MG63 (cell line): ENCODE measurements at regions not wholly inside any gene's neighbourhood (a gene's known extent, or its start where the extent isn't known, plus 50 kb on each side); places are given as distances from the start of the nearest gene placed in this dataset.

Source experiments
- DNase-seq: peaks from one replicate; pipeline ENCODE4 v3.0.0-alpha.2; 2020
- H3K27me3 ChIP-seq: fragments of 250-450 bp; sonication (Bioruptor Pico); 2 replicates; pipeline ENCODE4 v1.5.1; 2020; ENCODE audit warnings: mild to moderate bottlenecking, moderate library complexity
- H3K36me3 ChIP-seq: fragments of 250-450 bp; sonication (Bioruptor Pico); 2 replicates; pipeline ENCODE4 v1.5.1; 2020; ENCODE audit warnings: mild to moderate bottlenecking, moderate library complexity
- H3K4me3 ChIP-seq: fragments of 250-450 bp; sonication (Bioruptor Pico); 2 replicates; pipeline ENCODE4 v1.5.1; 2020; ENCODE audit warnings: mild to moderate bottlenecking, moderate library complexity
- H3K9me3 ChIP-seq: fragments of 250-450 bp; sonication (Bioruptor Pico); 2 replicates; pipeline ENCODE4 v1.5.1; 2020; ENCODE audit warnings: mild to moderate bottlenecking, moderate library complexity

DNA sequence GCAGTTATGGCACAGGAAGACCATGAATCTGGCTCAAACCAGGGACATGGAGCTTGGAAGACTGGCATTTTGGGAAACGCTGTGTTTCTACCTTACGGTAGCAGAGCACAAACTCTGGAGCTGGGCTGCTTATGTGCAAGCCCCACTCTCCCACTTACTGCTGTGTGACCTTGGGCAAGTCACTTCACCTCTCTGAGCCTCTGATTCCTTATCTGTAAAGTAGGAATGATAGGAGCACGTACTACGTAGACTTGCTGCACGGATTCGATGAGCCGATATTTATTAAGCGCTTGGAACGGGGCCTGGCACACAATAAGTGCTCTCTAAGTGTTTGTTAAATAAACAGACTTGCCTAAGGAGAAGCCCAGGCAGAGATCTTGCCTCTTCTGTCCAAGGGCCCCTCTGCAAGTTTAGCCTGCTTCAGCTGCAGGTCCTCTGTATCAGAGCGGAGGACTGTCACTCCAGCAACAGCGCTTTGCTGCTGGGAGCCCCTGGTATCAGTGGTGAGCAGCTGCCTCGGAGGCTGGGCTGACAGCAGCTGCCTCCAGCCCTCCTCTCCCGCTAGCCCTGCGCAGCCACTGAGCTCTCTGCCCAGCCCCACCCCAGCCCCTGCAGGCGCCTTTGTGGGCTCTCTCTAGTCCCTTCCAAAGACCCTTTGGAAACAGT, 96.9 kb upstream of the ANO1 start:
- Histone ChIP-seq H3K9me3 (no peaks in the 10 kb centered on the region), H3K4me3 (no peak overlapping the region), H3K36me3 (no peaks in the 10 kb centered on the region), H3K27me3 (no peaks in the 10 kb centered on the region)
- no peak for DNase-seq

DNA sequence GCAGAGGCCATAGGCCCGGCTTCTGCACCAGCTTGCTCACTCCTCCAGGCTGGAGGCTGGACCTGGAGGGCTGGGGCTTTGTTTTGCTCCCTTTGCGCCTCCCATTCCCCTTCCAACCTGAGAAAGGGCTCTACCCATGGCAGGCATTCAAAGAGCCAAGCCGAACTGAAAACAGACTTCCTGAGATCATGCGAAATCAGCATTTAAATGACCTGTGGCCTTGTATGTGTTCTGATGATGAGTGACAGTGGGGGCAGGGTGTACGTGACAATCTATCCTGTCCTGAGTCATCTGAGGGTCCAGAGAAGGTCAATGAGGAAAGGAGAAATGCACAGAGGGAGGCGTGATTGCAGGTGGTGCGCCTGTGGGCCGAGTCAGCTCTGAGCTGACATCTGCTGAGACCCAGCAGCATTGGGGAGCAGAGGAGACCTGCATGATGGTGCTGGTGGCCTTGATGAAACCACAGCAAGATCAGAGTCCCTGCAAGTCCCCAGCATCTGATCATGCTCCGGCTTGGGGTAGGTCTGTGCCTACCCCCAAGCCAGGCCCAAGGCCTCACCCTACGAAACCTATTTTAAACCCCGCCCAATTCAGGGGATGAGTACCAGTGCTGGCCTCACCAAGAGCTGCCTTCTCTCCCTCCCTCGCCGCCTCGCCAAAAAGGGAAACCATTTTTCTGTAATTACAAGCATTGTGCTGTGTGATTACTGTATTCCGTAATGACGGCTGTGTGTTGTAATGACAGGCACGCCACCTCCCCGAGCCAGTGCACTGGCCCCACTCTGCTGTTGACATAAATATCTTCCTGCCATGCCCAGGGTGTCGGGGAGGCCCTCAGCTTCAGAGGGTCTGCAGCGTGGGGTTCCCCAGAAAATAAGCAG, 95.2 kb upstream of the ANO1 start:
- no peaks in the 10 kb centered on the region for H3K9me3 ChIP-seq
- H3K27me3 ChIP-seq = no peaks in the 10 kb centered on the region
- no peak for DNase-seq
- no peaks in the 10 kb centered on the region for H3K36me3 ChIP-seq
- H3K4me3 ChIP-seq = no peak overlapping the region

DNA sequence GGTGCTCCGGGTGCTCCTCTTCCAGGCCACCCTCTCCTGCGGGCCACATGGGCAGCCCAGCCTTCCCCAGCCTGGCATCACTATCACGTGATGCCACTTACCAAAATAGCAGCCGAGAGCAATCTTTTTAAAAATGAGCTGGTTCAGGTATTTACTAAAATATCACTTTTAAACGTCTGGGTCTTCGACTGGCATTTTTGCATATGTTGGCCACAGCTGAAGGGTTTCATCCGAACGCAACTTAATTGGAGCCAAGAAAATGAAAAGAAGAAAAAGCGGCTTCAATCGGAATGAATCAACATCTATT, 94.6 kb upstream of the ANO1 start:
- no peak for DNase-seq
- H3K27me3 ChIP-seq = no peaks in the 10 kb centered on the region

DNA sequence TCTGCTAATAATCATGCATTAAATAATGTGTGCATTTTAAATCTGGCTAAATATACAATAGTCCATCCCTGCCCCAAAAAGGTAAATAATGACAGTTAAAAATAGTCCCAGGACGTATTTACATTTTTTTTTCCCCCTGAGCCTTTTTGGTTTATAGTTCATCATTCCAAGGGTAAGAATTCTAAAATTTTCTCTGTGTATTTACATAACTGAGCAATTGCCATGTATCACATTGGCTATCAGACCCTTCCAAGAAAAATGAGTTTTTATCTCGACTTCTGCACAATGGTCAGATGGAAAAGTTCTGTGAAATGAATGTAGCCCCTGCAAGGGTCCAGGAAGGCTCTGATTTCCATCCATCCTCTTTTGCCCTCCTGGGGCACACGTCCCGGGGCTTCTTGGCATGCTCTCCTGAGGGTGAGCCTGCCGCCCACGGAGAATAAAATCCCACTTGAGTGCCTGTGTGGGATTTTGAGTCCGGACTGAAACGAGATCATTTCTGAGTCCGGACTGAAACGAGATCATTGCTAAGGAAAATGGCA, 94.1 kb upstream of the ANO1 start:
- no peak overlapping the region for H3K4me3 ChIP-seq
- H3K9me3 ChIP-seq = no peaks in the 10 kb centered on the region
- H3K36me3 ChIP-seq = no peaks in the 10 kb centered on the region
- DNase-seq = no peak
- H3K27me3 ChIP-seq = no peaks in the 10 kb centered on the region

More for the DNA sequence above, 94.6 kb upstream of the ANO1 start:
- Histone ChIP-seq H3K36me3 (no peaks in the 10 kb centered on the region), H3K9me3 (no peaks in the 10 kb centered on the region), H3K4me3 (no peak overlapping the region)

DNA sequence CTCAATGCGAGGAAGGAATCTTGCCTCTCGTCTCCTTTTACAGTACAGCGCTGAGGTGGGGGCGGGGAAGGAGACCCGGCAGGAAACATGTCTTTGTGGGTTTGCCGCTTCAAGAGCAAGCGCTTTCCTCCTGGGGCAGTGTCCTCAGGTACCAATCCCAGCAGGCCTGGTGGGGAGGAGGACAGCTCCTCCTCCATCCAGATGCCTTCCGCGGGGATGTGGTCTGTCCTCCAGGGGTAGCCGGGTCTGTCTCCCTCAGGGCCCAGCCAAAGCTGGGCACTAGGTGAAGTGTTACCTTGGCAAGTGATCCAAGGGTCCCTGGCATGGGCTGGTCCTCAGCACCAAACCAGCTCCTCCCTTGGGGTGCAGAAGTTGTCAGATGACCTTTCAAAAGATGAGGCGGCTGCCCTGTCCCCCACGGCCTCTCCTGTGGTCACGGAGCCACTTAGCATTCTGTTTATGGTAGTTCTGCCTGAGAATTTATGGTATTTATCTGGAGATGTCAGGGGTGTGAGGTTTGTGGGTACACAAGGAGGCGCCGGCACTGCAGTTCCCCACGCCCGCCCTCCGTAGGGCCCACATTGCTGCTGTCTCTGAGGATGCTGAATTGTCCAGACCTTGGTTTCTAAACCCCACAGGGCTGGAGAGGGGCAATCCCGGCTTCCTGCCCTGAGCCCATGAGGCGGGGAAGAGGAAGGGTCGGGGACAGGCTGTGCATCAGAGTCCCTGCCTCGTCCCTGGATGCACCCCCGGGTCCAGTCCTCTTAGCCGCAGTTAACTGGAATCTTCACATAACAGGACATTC, 93.5 kb upstream of the ANO1 start:
- Histone ChIP-seq H3K4me3 (no peak overlapping the region), H3K36me3 (no peaks in the 10 kb centered on the region), H3K27me3 (no peaks in the 10 kb centered on the region), H3K9me3 (no peaks in the 10 kb centered on the region)
- no peak for DNase-seq

DNA sequence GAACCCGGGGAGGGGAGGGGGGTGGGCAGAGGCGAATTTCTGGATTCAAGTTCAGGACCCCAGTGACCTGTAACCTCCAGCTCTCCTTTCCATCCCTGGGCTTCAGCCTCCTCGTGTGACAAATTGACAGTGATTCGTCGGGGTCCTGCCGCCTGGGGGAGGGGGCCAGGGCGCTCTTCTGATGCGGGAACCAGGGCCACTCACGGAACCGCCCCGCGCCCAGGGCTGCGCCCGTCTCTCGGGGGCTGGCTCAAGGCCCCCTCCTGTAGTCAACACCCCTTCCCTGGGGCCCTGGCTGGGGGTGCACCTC, 92.8 kb upstream of the ANO1 start:
- no peaks in the 10 kb centered on the region for H3K9me3 ChIP-seq
- H3K27me3 ChIP-seq = no peaks in the 10 kb centered on the region
- DNase-seq = no peak
- H3K4me3 ChIP-seq = no peak overlapping the region
- no peaks in the 10 kb centered on the region for H3K36me3 ChIP-seq

DNA sequence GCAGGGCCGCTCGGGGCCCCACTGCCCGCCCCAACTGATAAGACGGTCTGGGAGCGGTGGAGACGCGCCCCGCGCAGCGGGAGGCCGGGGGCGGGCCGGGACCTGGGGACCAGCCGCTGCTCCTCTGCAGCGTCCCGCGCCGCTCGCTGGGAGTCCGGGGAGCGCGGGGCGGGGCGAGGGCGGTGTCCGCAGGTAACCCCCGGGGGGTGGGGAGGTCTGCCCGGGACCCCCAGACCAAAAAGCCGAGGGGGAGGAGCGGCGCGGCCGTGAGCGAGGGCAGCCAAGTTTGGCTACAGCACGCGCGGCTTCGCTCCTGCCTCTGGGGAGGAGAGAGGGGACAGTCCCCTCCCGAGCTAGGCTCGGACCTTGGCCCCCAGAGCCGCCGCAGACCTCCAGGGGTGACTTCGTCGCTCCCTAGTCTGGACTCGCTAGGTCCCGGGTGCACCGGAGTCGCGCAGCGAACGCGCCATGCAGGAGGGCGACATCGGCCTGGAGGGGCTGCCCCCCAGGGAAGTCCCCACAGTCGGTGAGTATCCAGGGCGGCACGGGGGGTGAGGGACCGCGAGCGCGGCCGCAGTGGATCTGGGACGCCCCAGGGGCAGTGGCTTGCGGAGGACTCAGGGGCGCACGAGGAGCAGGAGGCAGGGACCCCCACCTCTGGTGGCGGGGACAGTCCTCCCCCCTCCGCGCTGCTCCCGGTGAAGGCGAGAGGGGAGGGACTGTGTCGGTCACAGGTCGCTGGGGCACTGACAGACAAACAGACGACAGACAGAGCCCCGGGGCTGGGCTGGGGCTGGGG, 92.3 kb upstream of the ANO1 start:
- H3K27me3 ChIP-seq = no peaks in the 10 kb centered on the region

DNA sequence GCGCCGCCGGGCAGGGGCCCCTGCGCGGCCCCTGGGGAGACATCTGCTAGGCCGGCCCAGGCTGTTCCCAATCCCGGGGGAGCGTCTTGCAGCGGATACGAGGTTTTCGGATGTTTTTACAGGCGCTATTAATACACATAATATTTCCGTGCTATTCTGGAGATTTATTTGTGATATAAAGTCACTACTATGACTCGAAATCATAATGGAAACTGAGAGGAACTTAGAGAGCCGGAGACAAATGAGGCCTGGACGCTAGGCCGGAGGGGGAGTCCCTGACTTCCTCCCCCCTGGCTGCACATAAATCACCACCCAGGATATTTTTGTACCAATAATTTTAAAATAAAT, 91.7 kb upstream of the ANO1 start:
- Histone ChIP-seq H3K4me3 (no peak overlapping the region), H3K27me3 (no peaks in the 10 kb centered on the region), H3K9me3 (no peaks in the 10 kb centered on the region), H3K36me3 (no peaks in the 10 kb centered on the region)
- no peak for DNase-seq

More for the DNA sequence above, 92.3 kb upstream of the ANO1 start:
- no peak for DNase-seq
- Histone ChIP-seq H3K4me3 (no peak overlapping the region), H3K9me3 (no peaks in the 10 kb centered on the region), H3K36me3 (no peaks in the 10 kb centered on the region)

DNA sequence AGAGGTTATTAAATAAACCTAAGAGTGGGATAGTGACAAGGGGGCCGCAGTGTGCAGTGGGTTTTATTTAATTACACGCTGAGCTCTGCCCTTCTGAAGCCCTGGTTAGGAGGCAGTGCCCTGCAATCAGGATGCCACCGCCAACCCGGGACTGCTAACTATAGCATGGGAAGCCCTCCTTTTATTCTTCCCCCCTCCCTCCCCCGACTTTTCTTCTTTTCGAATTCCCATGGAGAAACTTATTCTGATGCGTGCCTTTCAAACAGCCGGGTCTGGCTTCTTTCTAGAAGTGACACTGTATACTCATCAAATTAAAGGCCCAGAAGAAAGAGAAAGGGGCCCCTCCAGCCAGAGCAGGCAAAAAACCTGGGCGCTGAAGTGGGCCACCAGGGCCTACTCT, 91.3 kb upstream of the ANO1 start:
- H3K27me3 ChIP-seq = no peaks in the 10 kb centered on the region
- DNase-seq = no peak
- no peak overlapping the region for H3K4me3 ChIP-seq
- no peaks in the 10 kb centered on the region for H3K9me3 ChIP-seq
- no peaks in the 10 kb centered on the region for H3K36me3 ChIP-seq

DNA sequence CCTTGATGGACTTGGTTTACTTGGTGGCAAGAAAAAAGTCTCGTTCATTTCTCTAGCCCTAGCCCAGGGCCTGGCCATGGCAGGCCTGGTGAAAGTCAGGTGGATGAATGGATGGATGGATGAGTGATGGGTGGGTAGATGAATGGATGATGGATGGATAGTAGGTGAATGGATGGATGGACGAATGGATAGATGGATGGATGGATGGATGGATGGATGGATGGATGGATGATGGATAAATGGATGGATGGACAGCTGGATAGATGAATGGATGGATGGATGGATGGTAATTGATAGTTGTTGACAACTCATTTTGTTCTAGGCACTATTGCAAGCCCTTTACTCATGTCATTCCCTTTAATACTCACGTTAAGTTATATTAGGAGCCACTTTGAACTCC, 86.1 kb upstream of the ANO1 start:
- Histone ChIP-seq H3K4me3 (no peak overlapping the region), H3K9me3 (no peaks in the 10 kb centered on the region), H3K27me3 (no peaks in the 10 kb centered on the region), H3K36me3 (no peaks in the 10 kb centered on the region)
- no peak for DNase-seq

DNA sequence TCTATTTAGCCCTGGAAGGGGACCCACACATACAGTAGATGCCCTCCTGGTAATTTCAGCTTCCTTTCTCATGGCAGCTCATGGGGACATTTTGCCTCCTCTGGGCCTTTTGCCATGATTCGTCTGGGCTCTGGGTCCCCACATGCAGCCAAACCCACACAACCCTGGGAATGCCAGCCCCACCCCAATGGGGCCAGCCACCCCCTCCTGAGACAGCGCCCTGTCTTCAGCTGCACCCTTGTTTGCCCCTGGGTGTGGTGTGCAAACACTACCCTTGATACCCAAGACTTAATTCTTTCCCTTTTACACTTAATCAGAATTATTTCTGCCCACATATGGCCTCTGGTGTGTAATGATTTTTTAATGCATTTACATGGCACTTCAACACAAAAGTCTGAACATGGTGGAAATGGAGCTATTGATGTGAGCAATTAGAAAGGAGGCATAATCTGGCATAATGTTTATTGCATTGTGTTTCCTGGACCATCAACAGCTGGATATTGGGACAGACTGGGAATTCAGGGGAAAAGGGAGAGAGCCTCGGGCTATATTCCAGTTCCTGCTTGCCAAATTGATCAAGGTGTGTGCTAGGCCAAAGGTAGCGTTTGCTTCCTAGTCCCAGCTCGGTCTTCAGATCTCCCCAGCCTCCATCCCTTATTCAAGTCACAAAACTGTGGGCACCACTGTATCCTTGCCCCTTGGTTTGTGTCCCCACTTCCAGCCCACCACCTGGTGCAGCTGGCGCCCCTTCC, 85.0 kb upstream of the ANO1 start:
- DNase-seq = no peak
- no peaks in the 10 kb centered on the region for H3K27me3 ChIP-seq
- H3K4me3 ChIP-seq = no peak overlapping the region
- H3K36me3 ChIP-seq = no peaks in the 10 kb centered on the region
- no peaks in the 10 kb centered on the region for H3K9me3 ChIP-seq

DNA sequence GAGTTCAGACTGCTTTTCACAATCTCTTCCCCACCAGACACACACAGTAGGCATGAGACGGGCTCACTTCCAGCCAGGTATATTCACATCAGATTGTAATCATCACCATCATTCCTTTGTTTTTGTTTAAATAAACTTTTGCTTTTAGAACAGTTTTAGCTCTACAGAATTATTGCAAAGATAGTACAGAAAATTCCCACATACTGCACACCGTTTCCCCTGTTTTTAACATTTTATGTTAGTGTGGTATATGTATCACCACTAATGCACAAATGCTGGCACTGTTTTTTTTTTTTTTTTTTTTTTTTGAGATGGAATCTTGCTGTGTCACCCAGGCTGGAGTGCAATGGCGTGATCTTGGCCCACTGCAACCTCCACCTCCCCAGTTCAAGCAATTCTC, 83.3 kb upstream of the ANO1 start:
- no peak overlapping the region for H3K4me3 ChIP-seq
- no peak for DNase-seq
- H3K9me3 ChIP-seq = no peaks in the 10 kb centered on the region
- no peaks in the 10 kb centered on the region for H3K27me3 ChIP-seq
- no peaks in the 10 kb centered on the region for H3K36me3 ChIP-seq

DNA sequence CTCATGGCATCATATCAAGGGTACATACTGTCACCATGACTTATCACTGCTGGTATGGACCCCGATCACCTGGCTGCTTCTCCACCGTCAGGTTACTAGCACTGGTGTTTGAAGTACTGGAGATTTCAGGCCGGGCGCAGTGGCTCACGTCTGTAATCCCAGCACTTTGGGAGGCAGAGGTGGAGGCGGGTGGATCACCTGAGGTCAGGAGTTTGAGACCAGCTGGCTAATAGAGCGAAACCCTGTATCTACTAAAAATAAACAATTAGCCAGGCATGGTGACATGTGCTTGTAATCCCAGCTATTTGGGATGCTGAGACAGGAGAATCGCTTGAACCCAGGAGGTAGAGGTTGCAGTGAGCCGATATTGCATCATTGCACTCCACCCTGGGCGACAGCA, 82.4 kb upstream of the ANO1 start:
- no peak for DNase-seq
- Histone ChIP-seq H3K4me3 (no peak overlapping the region), H3K36me3 (no peaks in the 10 kb centered on the region), H3K27me3 (no peaks in the 10 kb centered on the region), H3K9me3 (no peaks in the 10 kb centered on the region)

DNA sequence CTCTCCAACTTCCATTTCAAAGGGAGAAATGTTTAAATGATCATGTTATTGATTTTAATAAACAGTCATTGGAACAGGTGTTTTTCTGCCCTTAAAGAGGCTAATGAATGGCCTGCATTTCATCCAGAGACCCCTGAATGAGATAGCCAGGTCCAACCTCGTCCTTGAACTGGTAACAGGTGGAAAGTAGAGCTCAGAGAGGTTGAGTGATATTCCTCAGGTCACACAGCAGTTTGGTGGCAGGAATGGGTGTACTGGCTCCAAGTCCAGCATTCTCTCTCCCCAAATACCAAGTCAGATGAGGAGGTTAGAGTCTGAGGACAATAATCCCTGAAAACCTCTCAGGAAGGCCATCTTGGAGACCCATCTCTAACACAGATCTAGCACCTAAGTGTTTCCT, 81.7 kb upstream of the ANO1 start:
- Histone ChIP-seq H3K27me3 (no peaks in the 10 kb centered on the region), H3K4me3 (no peak overlapping the region), H3K9me3 (no peaks in the 10 kb centered on the region), H3K36me3 (no peaks in the 10 kb centered on the region)
- DNase-seq = no peak

DNA sequence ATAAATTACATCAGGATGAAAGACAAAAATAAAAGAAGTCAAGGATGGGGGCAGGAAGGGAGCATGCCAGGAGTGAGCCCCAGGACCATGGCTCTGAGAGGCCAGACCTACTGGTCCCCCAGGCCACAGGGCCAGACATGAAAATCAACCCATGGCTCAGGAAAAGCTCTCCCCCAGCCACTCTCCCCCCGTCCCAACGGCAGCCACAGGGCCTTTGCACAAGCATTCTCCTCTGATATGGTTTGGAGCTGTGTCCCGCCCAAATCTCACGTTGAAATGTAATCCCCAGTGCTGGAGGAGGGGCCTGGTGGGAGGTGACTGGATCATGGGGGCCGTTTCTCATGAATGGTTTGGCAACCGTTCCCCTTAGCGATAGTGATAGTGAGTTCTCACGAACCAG, 80.8 kb upstream of the ANO1 start:
- no peaks in the 10 kb centered on the region for H3K36me3 ChIP-seq
- H3K4me3 ChIP-seq = no peak overlapping the region
- H3K9me3 ChIP-seq = no peaks in the 10 kb centered on the region
- DNase-seq = no peak
- H3K27me3 ChIP-seq = no peaks in the 10 kb centered on the region

DNA sequence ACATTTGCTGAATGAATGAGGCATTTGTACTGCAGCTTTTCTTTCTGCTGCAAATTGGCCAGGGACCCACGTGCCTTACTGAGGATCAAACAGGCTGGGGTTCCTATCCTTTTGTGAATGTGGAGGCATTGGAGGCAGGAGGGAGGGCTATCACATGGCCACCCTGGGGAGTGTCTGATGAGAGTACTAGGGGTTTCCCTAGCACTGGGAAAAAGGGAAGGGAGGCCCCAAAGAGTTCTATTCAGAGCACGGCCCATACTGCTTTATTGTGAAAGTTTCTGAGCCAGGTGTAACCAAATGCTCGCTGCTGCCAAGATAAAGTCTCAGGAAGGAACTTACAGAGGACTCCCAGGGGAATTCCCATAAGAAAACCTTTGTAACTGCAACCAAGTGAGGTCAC, 78.4 kb upstream of the ANO1 start:
- Histone ChIP-seq H3K9me3 (no peaks in the 10 kb centered on the region), H3K4me3 (no peak overlapping the region), H3K36me3 (no peaks in the 10 kb centered on the region), H3K27me3 (no peaks in the 10 kb centered on the region)
- no peak for DNase-seq
